K562 (cell line): ENCODE measurements at regions not wholly inside any gene's neighbourhood (a gene's known extent, or its start where the extent isn't known, plus 50 kb on each side); places are given as distances from the start of the nearest gene placed in this dataset.

ENCODE experiments used
- ARID1B ChIP-seq: fragments of 450-650 bp; IDR thresholded peaks from 2 replicates; pipeline ENCODE4 v1.6.1; 2016; ENCODE audit warnings: antibody characterized with exemption, mild to moderate bottlenecking, inconsistent platforms
- CEBPB ChIP-seq: fragments of 450-650 bp; IDR thresholded peaks from 2 replicates; pipeline ENCODE4 v1.6.1; 2016; ENCODE audit warnings: missing genetic modification characterization, missing compliant biosample characterization
- CTCF ChIP-seq, 3 experiments: IDR thresholded peaks in 2 of 3; conservative IDR thresholded peaks in 1 of 3; 2 replicates each; pipeline ENCODE4 v1.5.1; 2011 to 2012; ENCODE audit warnings: low read length in 3 of 3, mild to moderate bottlenecking in 3 of 3, control low read depth in 2 of 3, improper control_type of control experiment in 1 of 3, inconsistent platforms in 1 of 3, low read depth in 1 of 3, mixed read lengths in 1 of 3, moderate library complexity in 1 of 3; ENCODE audit not compliant: insufficient read depth in 2 of 3
- FOXA1 ChIP-seq: fragments of 450-650 bp; IDR thresholded peaks from 2 replicates; pipeline ENCODE4 v1.6.1; 2016; ENCODE audit warnings: mild to moderate bottlenecking, borderline replicate concordance
- NFE2 ChIP-seq: IDR thresholded peaks from 2 replicates; pipeline ENCODE4 v1.6.1; 2014; ENCODE audit warnings: antibody characterized with exemption, low read depth
- NFIC ChIP-seq: fragments of 450-650 bp; IDR thresholded peaks from 2 replicates; pipeline ENCODE4 v1.6.1; 2017; ENCODE audit warnings: mild to moderate bottlenecking, inconsistent platforms
- POLR2AphosphoS5 ChIP-seq: IDR thresholded peaks from 2 replicates; pipeline ENCODE4 v1.6.1; 2011; ENCODE audit warnings: mild to moderate bottlenecking, low read depth, low read length, moderate library complexity; ENCODE audit not compliant: control insufficient read depth, insufficient read depth
- SOX6 ChIP-seq: fragments of 450-650 bp; IDR thresholded peaks from 2 replicates; pipeline ENCODE4 v1.6.1; 2014; ENCODE audit warnings: mild to moderate bottlenecking
- TBL1XR1 ChIP-seq, 2 experiments: IDR thresholded peaks; 2 replicates each; pipeline ENCODE4 v1.6.1; 2012; ENCODE audit warnings: improper control_type of control experiment in 2 of 2, low read length in 2 of 2, mild to moderate bottlenecking in 1 of 2
- TEAD1 ChIP-seq, 2 experiments: fragments of 450-650 bp in 1 of 2; sonication (generic) in 1 of 2; formaldehyde crosslinking; IDR thresholded peaks; 2 replicates each; pipeline versions ENCODE4 v1.4.0 to v1.8.0; 2020 to 2022; ENCODE audit warnings: mild to moderate bottlenecking in 2 of 2, missing genetic modification reagents in 1 of 2
- ZFP30 ChIP-seq: fragments of 250-450 bp; sonication (Bioruptor Pico); IDR thresholded peaks from 2 replicates; pipeline ENCODE4 v1.8.0; 2022; ENCODE audit warnings: moderate library complexity, mild to moderate bottlenecking, inconsistent platforms, borderline replicate concordance
- ZNF431 ChIP-seq: sonication (generic); formaldehyde crosslinking; IDR thresholded peaks from 2 replicates; pipeline ENCODE4 v1.8.0; 2022; ENCODE audit warnings: mild to moderate bottlenecking, missing genetic modification reagents
- ZNF668 ChIP-seq: fragments of 250-450 bp; sonication (Bioruptor Pico); IDR thresholded peaks from 2 replicates; pipeline ENCODE4 v1.8.0; 2022; ENCODE audit warnings: mild to moderate bottlenecking, inconsistent platforms
- TF ChIP-seq, protein P1 (sequence below): fragments of 250-450 bp; sonication (Bioruptor Pico); IDR thresholded peaks from 2 replicates; pipeline ENCODE4 v1.5.0; 2022; ENCODE audit warnings: mild to moderate bottlenecking

DNA sequence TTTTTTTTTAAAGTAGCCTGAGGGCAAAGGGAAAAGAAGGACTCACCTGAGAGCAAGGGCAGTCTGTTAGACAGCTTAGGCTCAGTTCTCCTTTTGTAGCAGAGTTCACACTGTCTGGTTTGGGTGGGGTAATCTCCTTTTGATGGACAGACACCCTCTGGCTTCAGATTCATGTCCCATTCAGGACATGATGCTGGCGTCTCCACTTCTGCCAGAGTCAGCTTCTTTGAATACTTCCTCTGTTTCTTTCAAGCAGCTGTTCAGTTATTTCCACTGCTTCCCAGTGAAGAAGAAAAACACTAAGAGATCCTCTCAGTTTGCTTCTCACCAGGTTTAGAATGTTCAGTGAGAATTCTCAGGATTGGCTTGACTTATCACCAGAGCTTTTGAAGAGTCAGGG, 79.0 kb upstream of the HSD17B12 start:
- TF ChIP-seq ARID1B (no peak), FOXA1 (no peak), CTCF (IDR thresholded peaks at IDR 0.05 in 2 of 3, conservative IDR thresholded peaks at IDR 0.05 in 1 of 3; ENCODE audit: insufficient read depth in 2 of 3, low read depth in 1 of 3, low read length in 3 of 3) (no peak), NFIC (no peak), ZFP30 (CRISPR knock-in tag) (no peak), POLR2AphosphoS5 (no peak), SOX6 (no peak), NFE2 (no peak), TBL1XR1 (IDR thresholded peaks at IDR 0.05; ENCODE audit: low read length in 2 of 2) (no peak), CEBPB (tag) (no peak), ZNF668 (CRISPR knock-in tag) (no peak), ZNF431 (CRISPR knock-in tag) (no peak), TEAD1 (CRISPR knock-in tag; IDR thresholded peaks at IDR 0.05) (no peak)
- TF ChIP-seq, protein P1, sequence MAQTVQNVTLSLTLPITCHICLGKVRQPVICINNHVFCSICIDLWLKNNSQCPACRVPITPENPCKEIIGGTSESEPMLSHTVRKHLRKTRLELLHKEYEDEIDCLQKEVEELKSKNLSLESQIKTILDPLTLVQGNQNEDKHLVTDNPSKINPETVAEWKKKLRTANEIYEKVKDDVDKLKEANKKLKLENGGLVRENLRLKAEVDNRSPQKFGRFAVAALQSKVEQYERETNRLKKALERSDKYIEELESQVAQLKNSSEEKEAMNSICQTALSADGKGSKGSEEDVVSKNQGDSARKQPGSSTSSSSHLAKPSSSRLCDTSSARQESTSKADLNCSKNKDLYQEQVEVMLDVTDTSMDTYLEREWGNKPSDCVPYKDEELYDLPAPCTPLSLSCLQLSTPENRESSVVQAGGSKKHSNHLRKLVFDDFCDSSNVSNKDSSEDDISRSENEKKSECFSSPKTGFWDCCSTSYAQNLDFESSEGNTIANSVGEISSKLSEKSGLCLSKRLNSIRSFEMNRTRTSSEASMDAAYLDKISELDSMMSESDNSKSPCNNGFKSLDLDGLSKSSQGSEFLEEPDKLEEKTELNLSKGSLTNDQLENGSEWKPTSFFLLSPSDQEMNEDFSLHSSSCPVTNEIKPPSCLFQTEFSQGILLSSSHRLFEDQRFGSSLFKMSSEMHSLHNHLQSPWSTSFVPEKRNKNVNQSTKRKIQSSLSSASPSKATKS (CRISPR knock-in tag), result no peak
